ENCODE measurements at regions not wholly inside any gene's neighbourhood (a gene's known extent, or its start where the extent isn't known, plus 50 kb on each side); places are given as distances from the start of the nearest gene placed in this dataset.
A peak's percentile ranks its signal among the peaks of the same experiment; 100 is the strongest.

- DNase-seq (ENCODE audit: low spot score), result no peak
Observed at GRCh38 chr6:94372229-94372628, 952.9 kb upstream of the EPHA7 start.

GRCh38 chr6:94367316-94367715, 948.0 kb upstream of the EPHA7 start:
- DNase-seq (ENCODE audit: low spot score), result no peak

- no peak for DNase-seq (ENCODE audit: low spot score)
Observed at GRCh38 chr6:94362061-94362864, 942.9 kb upstream of the EPHA7 start.

- DNase-seq (ENCODE audit: low spot score), result no peak
Observed at GRCh38 chr6:94361304-94362060, 942.1 kb upstream of the EPHA7 start.

GRCh38 chr6:94357381-94357980, 938.1 kb upstream of the EPHA7 start:
- DNase-seq (ENCODE audit: low spot score), result no peak

- DNase-seq (ENCODE audit: low spot score), result no peak
Observed at GRCh38 chr6:94350833-94351232, 931.5 kb upstream of the EPHA7 start.

- DNase-seq (ENCODE audit: low spot score), result no peak
Observed at GRCh38 chr6:94349227-94349626, 929.9 kb upstream of the EPHA7 start.

- no peak for DNase-seq (ENCODE audit: low spot score)
Observed at GRCh38 chr6:94344866-94345265, 925.5 kb upstream of the EPHA7 start.

- DNase-seq (ENCODE audit: low spot score), result peak; percentile 49
Observed at GRCh38 chr6:94341173-94341572, 921.8 kb upstream of the EPHA7 start.

- DNase-seq (ENCODE audit: low spot score), result no peak
Observed at GRCh38 chr6:94323853-94324252, 904.5 kb upstream of the EPHA7 start.

- no peak for DNase-seq (ENCODE audit: low spot score)
Observed at GRCh38 chr6:94300424-94301144, 881.2 kb upstream of the EPHA7 start.

GRCh38 chr6:94289131-94289530, 869.8 kb upstream of the EPHA7 start:
- no peak for DNase-seq (ENCODE audit: low spot score)

GRCh38 chr6:94278146-94278545, 858.8 kb upstream of the EPHA7 start:
- no peak for DNase-seq (ENCODE audit: low spot score)

GRCh38 chr6:94272327-94272726, 853.0 kb upstream of the EPHA7 start:
- no peak for DNase-seq (ENCODE audit: low spot score)

GRCh38 chr6:94270091-94270948, 851.0 kb upstream of the EPHA7 start:
- no peak for DNase-seq (ENCODE audit: low spot score)

- no peak for DNase-seq (ENCODE audit: low spot score)
Observed at GRCh38 chr6:94269256-94269655, 849.9 kb upstream of the EPHA7 start.

GRCh38 chr6:94260765-94261164, 841.4 kb upstream of the EPHA7 start:
- DNase-seq (ENCODE audit: low spot score), result no peak

- no peak for DNase-seq (ENCODE audit: low spot score)
Observed at GRCh38 chr6:94254689-94255088, 835.3 kb upstream of the EPHA7 start.

GRCh38 chr6:94251878-94252277, 832.5 kb upstream of the EPHA7 start:
- DNase-seq (ENCODE audit: low spot score), result no peak

GRCh38 chr6:94245395-94245794, 826.0 kb upstream of the EPHA7 start:
- DNase-seq (ENCODE audit: low spot score), result no peak

- DNase-seq (ENCODE audit: low spot score), result no peak
Observed at GRCh38 chr6:94238868-94239267, 819.5 kb upstream of the EPHA7 start.

Measured in ecto neural progenitor cell (in vitro differentiated cells).